Lower lobe of right lung (tissue), 2 donors: ENCODE measurements at regions not wholly inside any gene's neighbourhood (a gene's known extent, or its start where the extent isn't known, plus 50 kb on each side); places are given as distances from the start of the nearest gene placed in this dataset.
A peak's percentile ranks its signal among the peaks of the same experiment; 100 is the strongest.

Source experiments
- ATAC-seq, 2 donors: fragments of 200-7000 bp; cut with Tn5 transposase; one replicate each; pipeline ENCODE4 v1.9.1; 2020 to 2022; ENCODE audit warnings: mild to moderate bottlenecking in 2 of 2, moderate library complexity in 2 of 2
- DNase-seq: peaks from one replicate; pipeline ENCODE4 v3.0.0-alpha.2; 2020
- H3K27ac ChIP-seq: fragments of 200-600 bp; one replicate; pipeline ENCODE4 v1.8.0; 2022
- H3K27me3 ChIP-seq: fragments of 200-600 bp; one replicate; pipeline ENCODE4 v1.8.0; 2022; ENCODE audit warnings: low read depth
- H3K36me3 ChIP-seq: fragments of 200-600 bp; one replicate; pipeline ENCODE4 v1.8.0; 2022; ENCODE audit warnings: mild to moderate bottlenecking
- H3K4me1 ChIP-seq: fragments of 200-600 bp; one replicate; pipeline ENCODE4 v1.8.0; 2022
- H3K4me3 ChIP-seq: fragments of 200-600 bp; one replicate; pipeline ENCODE4 v1.8.0; 2022; ENCODE audit warnings: mild to moderate bottlenecking
- H3K9me3 ChIP-seq: fragments of 200-600 bp; one replicate; pipeline ENCODE4 v1.8.0; 2022
- intact Hi-C: fragments of 100-400 bp; cut with DNase I; formaldehyde crosslinking; loops from one replicate; pipeline ENCODE4 v1.11.0; 2022
- TF ChIP-seq, protein P1 (sequence below): fragments of 200-600 bp; IDR thresholded peaks from one replicate; pipeline ENCODE4 v1.8.0; 2022; ENCODE audit warnings: antibody characterized with exemption, mild to moderate bottlenecking
- donor health status: DM: no; HTN: yes; CAD: no; lungs with severe emphysema.

DNA sequence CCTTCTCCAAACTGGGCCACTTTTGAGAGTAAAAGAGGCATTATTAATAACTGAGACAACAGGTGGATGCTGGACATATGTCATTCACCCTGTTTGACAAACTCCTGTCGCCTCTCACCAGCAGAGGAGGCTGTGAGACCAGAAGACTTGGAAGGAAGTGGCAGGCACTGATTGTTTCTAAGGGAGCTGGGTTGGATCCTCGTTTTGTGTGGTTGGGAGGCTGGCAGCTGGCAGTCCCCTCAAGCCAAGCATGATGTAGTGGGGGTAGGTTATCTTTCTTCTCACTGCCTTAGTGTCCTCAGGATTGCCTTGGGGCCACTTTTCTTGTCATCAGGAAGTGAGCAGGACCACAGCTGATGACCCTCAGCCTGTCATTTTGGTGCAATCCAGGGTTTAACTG is 86.5 kb upstream of the KCNJ15 start:
- TF ChIP-seq, protein P1, sequence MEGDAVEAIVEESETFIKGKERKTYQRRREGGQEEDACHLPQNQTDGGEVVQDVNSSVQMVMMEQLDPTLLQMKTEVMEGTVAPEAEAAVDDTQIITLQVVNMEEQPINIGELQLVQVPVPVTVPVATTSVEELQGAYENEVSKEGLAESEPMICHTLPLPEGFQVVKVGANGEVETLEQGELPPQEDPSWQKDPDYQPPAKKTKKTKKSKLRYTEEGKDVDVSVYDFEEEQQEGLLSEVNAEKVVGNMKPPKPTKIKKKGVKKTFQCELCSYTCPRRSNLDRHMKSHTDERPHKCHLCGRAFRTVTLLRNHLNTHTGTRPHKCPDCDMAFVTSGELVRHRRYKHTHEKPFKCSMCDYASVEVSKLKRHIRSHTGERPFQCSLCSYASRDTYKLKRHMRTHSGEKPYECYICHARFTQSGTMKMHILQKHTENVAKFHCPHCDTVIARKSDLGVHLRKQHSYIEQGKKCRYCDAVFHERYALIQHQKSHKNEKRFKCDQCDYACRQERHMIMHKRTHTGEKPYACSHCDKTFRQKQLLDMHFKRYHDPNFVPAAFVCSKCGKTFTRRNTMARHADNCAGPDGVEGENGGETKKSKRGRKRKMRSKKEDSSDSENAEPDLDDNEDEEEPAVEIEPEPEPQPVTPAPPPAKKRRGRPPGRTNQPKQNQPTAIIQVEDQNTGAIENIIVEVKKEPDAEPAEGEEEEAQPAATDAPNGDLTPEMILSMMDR, result peak; percentile 58
- H3K27me3 ChIP-seq, result no peaks in the 10 kb centered on the region
- peak; percentile 74 to 76 for ATAC-seq
- H3K9me3 ChIP-seq, result no peaks in the 10 kb centered on the region
- peak; percentile 56 for DNase-seq
- H3K4me3 ChIP-seq, result no peak overlapping the region
- H3K27ac ChIP-seq, result no peak overlapping the region
- H3K4me1 ChIP-seq, result peaks cover 18% of the 10 kb centered on the region
- no peaks in the 10 kb centered on the region for H3K36me3 ChIP-seq
- intact Hi-C loops, result no loop called here

DNA sequence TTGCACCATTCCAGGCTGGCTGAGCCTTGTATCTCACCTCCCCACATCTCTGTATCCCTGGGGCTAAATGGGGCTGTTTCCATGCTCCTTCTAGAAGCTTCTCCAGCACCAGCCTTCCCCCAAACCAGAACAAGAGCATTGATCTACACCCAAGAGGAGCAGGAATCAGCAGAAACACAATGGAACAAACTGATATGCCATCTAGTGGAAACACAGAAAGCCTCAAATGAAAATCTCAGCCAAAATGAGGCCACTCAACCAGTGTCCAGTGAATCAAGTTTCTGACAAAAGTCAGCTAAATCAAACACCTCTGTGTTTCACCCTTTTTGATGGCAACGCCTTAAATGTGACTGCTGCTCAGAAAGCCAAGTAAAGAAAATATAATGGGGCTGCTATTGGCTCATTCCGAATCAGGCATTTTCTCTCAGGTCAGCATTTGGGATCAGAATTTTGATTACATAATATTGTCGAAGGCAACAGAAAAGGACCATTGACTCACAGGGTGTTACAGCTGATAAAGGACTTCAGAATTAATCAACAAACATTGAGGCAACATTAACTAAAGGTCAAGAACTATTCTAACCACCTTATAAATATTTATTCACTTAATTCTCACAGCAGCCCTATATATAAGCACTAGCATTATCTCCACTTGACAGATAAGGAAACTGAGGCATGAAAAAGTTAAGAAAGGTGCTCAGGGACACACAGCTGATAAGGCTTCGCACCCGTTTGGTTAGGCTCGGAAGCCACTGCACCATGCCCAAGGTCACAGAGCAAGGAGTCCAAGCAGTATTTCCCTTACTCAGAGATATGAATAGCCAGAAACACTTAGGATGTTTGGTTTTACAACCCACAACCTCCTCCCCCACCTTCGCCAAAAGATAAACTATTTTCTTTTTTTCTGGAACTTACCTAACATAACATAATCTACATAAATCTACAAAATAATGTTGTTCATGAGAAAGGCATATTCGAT is 85.8 kb upstream of the KCNJ15 start:
- no peaks in the 10 kb centered on the region for H3K27me3 ChIP-seq
- TF ChIP-seq, protein P1, result no peak
- peak; percentile 61 to 89 for ATAC-seq
- peaks cover 18% of the 10 kb centered on the region for H3K4me1 ChIP-seq
- DNase-seq, result no peak
- no peaks in the 10 kb centered on the region for H3K36me3 ChIP-seq
- no peak overlapping the region for H3K27ac ChIP-seq
- intact Hi-C loops, result no loop called here
- no peaks in the 10 kb centered on the region for H3K9me3 ChIP-seq
- H3K4me3 ChIP-seq, result no peak overlapping the region

DNA sequence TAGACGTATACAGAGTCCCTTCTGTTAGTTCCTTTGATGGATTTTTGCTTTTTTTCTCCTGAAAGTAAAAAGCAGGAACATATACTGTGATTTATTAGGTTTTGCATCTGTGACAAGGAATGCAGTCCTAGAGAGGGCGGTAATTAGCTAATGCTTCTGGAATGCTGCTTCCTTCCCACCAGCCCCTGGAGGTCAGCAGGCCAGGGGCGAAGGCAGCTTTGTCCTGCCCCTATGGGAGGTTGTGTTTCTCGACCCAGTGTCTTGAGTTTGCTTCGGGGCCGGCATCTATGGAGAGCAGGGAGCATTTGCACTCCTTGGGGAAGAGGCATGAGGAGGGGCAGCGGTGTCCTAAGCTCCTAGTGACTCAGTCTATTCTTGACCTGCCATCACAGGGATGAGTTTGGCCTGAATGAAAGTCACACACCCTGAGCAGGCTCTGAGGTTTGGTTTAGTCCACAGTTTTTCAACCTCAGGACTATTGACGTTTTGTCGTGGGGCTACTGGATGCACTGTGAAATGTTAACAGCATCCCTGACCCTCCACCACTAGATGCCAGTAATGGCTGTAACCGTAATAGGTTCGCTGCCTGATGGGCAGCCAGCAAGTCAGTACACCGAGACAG is 85.0 kb upstream of the KCNJ15 start:
- H3K4me3 ChIP-seq, result no peak overlapping the region
- TF ChIP-seq, protein P1, result no peak
- no peaks in the 10 kb centered on the region for H3K36me3 ChIP-seq
- intact Hi-C loops, result no loop called here
- ATAC-seq (peak; percentile 40 to 52), DNase-seq (no peak)
- H3K4me1 ChIP-seq, result peaks cover 18% of the 10 kb centered on the region
- no peaks in the 10 kb centered on the region for H3K9me3 ChIP-seq
- H3K27ac ChIP-seq, result no peak overlapping the region
- H3K27me3 ChIP-seq, result no peaks in the 10 kb centered on the region

DNA sequence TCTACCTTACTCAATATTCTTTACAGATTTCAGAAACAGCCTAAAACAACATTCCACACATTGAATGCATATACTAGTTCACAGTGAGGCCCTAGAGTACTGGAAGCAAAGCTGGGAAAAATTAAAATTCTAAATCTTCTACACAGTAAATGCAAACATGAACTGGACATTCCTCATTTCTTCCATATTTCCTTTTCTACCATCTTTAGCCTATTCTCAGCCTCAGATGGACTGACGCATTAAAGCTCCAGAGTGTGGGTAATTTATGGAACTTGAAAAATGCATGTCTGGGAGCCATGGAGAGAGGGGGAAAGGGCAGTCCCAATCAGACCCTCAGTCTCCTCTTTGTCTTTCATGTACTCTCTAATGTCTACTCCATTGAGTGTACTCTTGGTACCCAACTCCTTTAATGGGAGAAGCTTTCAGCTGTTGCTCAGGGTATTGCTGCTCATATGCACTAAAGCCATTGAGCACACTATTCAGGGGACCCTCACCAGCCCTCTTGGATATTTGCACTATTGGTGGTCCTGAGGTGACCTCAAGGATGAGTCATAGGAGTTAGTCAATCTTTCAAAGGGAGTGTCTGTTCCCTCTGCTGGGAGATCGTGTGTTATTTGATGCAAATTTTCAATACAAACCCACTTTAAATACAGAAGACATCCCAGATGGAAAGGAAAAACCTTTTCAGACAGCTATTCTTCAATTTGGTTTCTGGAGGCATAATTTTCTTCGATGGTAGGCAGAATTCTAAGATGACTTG is 83.3 kb upstream of the KCNJ15 start:
- TF ChIP-seq, protein P1, result no peak
- H3K27ac ChIP-seq, result no peak overlapping the region
- H3K9me3 ChIP-seq, result no peaks in the 10 kb centered on the region
- ATAC-seq (no peak), DNase-seq (no peak)
- no peaks in the 10 kb centered on the region for H3K27me3 ChIP-seq
- H3K4me1 ChIP-seq, result peaks cover 18% of the 10 kb centered on the region
- no peak overlapping the region for H3K4me3 ChIP-seq
- intact Hi-C loops, result no loop called here
- H3K36me3 ChIP-seq, result no peaks in the 10 kb centered on the region

DNA sequence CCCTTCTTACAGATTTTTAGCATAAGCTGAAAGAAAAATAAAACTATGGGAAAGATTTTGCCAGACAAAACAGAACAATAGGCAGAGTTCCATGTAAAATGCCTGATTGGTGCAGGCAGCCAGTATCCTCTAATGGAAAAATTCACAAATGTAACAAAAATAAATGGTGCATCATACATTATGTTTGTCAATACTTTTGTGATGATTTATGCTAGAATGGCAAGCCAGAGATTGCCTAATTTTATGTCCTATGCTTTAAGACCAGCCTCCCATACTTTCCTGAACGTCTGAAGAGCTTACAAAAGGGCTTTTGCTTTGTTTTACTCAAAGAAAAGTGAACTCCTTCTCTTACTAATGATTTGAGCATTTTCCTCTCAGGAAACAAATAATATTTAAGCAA is 81.5 kb upstream of the KCNJ15 start:
- intact Hi-C loops, result no loop called here

More for the DNA sequence above, 81.5 kb upstream of the KCNJ15 start:
- TF ChIP-seq, protein P1, result no peak
- H3K27ac ChIP-seq, result no peak overlapping the region
- H3K36me3 ChIP-seq, result no peaks in the 10 kb centered on the region
- no peak for ATAC-seq
- DNase-seq, result no peak
- no peak overlapping the region for H3K4me3 ChIP-seq
- H3K4me1 ChIP-seq, result peaks cover 17% of the 10 kb centered on the region
- no peaks in the 10 kb centered on the region for H3K9me3 ChIP-seq
- H3K27me3 ChIP-seq, result no peaks in the 10 kb centered on the region
